ENCODE measurements at regions not wholly inside any gene's neighbourhood (a gene's known extent, or its start where the extent isn't known, plus 50 kb on each side); places are given as distances from the start of the nearest gene placed in this dataset.

GRCh38 chr3:176795891-176796290 lies 401.4 kb downstream of the TBL1XR1 start:
- Mint-ChIP-seq H3K4me3 (no peak overlapping the region), H3K36me3 (ENCODE audit: insufficient read depth in 2 of 2) (peaks cover 0 to 1% of the 10 kb centered on the region in 2 donors), H3K27ac (no peak overlapping the region), H3K9me3 (no peaks in the 10 kb centered on the region), H3K4me1 (ENCODE audit: low read depth) (no peaks in the 10 kb centered on the region), H3K27me3 (ENCODE audit: low read depth) (peaks cover 17% of the 10 kb centered on the region)
- ATAC-seq (replicated peaks in 1 of 2) (no peak), DNase-seq (no peak)

- Mint-ChIP-seq H3K9me3 (no peaks in the 10 kb centered on the region), H3K36me3 (ENCODE audit: insufficient read depth in 2 of 2) (no peaks in the 10 kb centered on the region), H3K4me1 (ENCODE audit: low read depth) (no peaks in the 10 kb centered on the region), H3K27me3 (ENCODE audit: low read depth) (peaks cover 7% of the 10 kb centered on the region), H3K4me3 (no peak overlapping the region), H3K27ac (no peak overlapping the region)
- no peak for ATAC-seq (replicated peaks in 1 of 2)
- no peak for DNase-seq
Measured at GRCh38 chr3:176794406-176794805, 402.9 kb downstream of the TBL1XR1 start.

DNA sequence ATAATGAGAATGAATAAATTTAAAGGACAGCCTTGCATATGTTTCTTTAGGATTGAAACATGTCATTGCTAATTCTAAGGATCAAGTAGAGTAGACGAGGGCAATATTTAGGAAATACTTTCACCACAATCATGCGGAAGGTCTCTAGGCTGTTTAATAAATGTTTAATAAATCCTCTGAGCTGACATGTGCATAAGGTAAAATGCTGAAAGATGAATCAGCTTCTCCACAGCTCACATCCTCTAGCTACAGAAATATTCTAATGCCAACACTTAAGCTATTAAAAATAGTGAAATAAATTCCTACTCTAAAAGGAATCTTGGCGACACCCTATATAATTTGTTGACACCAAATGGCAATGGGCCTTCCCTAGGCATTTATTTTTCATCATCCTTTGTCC lies 407.3 kb downstream of the TBL1XR1 start:
- DNase-seq, result no peak

GRCh38 chr3:176789281-176789705 lies 408.0 kb downstream of the TBL1XR1 start:
- Mint-ChIP-seq H3K9me3 (no peaks in the 10 kb centered on the region), H3K4me3 (no peak overlapping the region), H3K36me3 (ENCODE audit: insufficient read depth in 2 of 2) (no peaks in the 10 kb centered on the region), H3K27ac (no peak overlapping the region), H3K4me1 (ENCODE audit: low read depth) (no peaks in the 10 kb centered on the region), H3K27me3 (ENCODE audit: low read depth) (no peaks in the 10 kb centered on the region)
- no peak for DNase-seq
- ATAC-seq (replicated peaks in 1 of 2), result no peak

More for the DNA sequence above, 407.3 kb downstream of the TBL1XR1 start:
- H3K4me3 Mint-ChIP-seq, result no peak overlapping the region
- H3K4me1 Mint-ChIP-seq (ENCODE audit: low read depth), result no peaks in the 10 kb centered on the region
- no peaks in the 10 kb centered on the region for H3K27me3 Mint-ChIP-seq (ENCODE audit: low read depth)
- H3K36me3 Mint-ChIP-seq (ENCODE audit: insufficient read depth in 2 of 2), result no peaks in the 10 kb centered on the region
- no peaks in the 10 kb centered on the region for H3K9me3 Mint-ChIP-seq
- H3K27ac Mint-ChIP-seq, result no peak overlapping the region
- ATAC-seq (replicated peaks in 1 of 2), result no peak

GRCh38 chr3:176787506-176787905 lies 409.8 kb downstream of the TBL1XR1 start:
- Mint-ChIP-seq H3K9me3 (no peaks in the 10 kb centered on the region), H3K27ac (no peak overlapping the region), H3K27me3 (ENCODE audit: low read depth) (no peaks in the 10 kb centered on the region), H3K36me3 (ENCODE audit: insufficient read depth in 2 of 2) (no peaks in the 10 kb centered on the region), H3K4me1 (ENCODE audit: low read depth) (no peaks in the 10 kb centered on the region), H3K4me3 (no peak overlapping the region)
- no peak for ATAC-seq (replicated peaks in 1 of 2)
- no peak for DNase-seq

- no peaks in the 10 kb centered on the region for H3K9me3 Mint-ChIP-seq
- no peaks in the 10 kb centered on the region for H3K27me3 Mint-ChIP-seq (ENCODE audit: low read depth)
- H3K36me3 Mint-ChIP-seq (ENCODE audit: insufficient read depth in 2 of 2), result no peaks in the 10 kb centered on the region
Measured at GRCh38 chr3:176785171-176785570, 412.1 kb downstream of the TBL1XR1 start.

DNA sequence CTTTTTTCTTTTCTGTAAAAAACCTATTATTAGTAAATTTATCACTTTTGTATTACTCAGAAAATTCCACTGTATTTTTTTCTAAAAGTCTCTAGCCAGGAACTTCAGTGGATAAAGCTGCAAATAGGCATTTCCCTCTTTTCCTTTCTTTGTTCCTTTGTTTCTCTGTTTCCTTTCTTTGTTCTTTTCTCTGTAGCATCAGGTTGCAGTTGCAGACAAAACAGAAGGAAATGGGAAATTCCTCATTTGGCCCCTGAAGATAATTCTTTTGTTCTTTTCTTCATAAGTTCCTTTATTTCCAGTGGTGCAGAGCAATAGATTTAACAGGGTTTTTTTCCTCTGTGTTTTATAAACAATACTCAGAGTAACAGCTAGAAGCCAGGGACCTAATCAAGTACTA lies 416.5 kb downstream of the TBL1XR1 start:
- Mint-ChIP-seq H3K27me3 (ENCODE audit: low read depth) (no peaks in the 10 kb centered on the region), H3K36me3 (ENCODE audit: insufficient read depth in 2 of 2) (no peaks in the 10 kb centered on the region), H3K27ac (no peak overlapping the region), H3K4me3 (no peak overlapping the region), H3K4me1 (ENCODE audit: low read depth) (no peaks in the 10 kb centered on the region), H3K9me3 (no peaks in the 10 kb centered on the region)
- ATAC-seq (replicated peaks in 1 of 2) (no peak), DNase-seq (no peak)

More at GRCh38 chr3:176785171-176785570, 412.1 kb downstream of the TBL1XR1 start:
- H3K4me1 Mint-ChIP-seq (ENCODE audit: low read depth), result no peaks in the 10 kb centered on the region
- no peak overlapping the region for H3K27ac Mint-ChIP-seq
- no peak for DNase-seq
- no peak overlapping the region for H3K4me3 Mint-ChIP-seq
- no peak for ATAC-seq (replicated peaks in 1 of 2)

GRCh38 chr3:176776622-176777175 lies 420.6 kb downstream of the TBL1XR1 start:
- DNase-seq, result no peak
- no peak overlapping the region for H3K27ac Mint-ChIP-seq
- H3K9me3 Mint-ChIP-seq, result peaks cover 5 to 6% of the 10 kb centered on the region in 2 donors
- H3K27me3 Mint-ChIP-seq (ENCODE audit: low read depth), result no peaks in the 10 kb centered on the region
- H3K36me3 Mint-ChIP-seq (ENCODE audit: insufficient read depth in 2 of 2), result peaks cover 0 to 5% of the 10 kb centered on the region in 2 donors
- no peak for ATAC-seq (replicated peaks in 1 of 2)
- no peaks in the 10 kb centered on the region for H3K4me1 Mint-ChIP-seq (ENCODE audit: low read depth)
- no peak overlapping the region for H3K4me3 Mint-ChIP-seq

DNA sequence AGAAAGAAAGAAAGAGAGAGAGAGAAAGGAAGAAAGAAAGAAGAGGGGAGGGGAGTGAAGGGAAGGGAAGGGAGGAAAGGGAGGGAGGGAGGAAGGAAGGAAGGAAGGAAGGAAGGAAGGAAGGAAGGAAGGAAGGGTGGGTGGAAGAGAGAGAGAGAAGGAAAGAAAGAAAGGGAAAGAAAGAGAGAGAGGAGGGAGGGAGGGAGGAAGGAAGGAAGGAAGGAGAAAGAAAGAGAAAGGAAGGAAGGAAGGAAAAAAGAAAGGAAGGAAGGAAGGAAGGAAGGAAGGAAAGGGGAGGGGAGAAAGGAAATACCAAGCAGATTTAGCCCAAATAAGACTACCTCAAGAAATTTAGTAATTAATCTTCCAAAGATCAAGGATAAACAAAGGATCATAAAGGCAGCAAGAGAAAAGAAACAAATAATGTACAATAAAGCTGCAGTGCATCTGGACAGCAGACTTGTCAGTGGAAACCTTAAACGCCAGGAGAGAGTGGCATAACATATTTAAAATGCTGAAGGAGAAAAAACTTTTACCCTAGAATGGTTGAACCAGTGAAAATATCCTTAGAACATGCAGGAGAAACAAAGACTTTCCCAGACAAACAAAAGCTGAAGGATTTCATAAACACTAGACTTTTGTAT lies 427.6 kb downstream of the TBL1XR1 start:
- Mint-ChIP-seq H3K4me3 (no peak overlapping the region), H3K4me1 (ENCODE audit: low read depth) (no peaks in the 10 kb centered on the region), H3K27ac (no peak overlapping the region), H3K36me3 (ENCODE audit: insufficient read depth in 2 of 2) (peaks cover 3 to 4% of the 10 kb centered on the region in 2 donors), H3K9me3 (peaks cover 12 to 14% of the 10 kb centered on the region in 2 donors), H3K27me3 (ENCODE audit: low read depth) (no peaks in the 10 kb centered on the region)
- DNase-seq, result no peak
- no peak for ATAC-seq (replicated peaks in 1 of 2)

- H3K4me1 Mint-ChIP-seq (ENCODE audit: low read depth), result no peaks in the 10 kb centered on the region
- no peak overlapping the region for H3K4me3 Mint-ChIP-seq
- H3K36me3 Mint-ChIP-seq (ENCODE audit: insufficient read depth in 2 of 2), result peaks cover 0 to 3% of the 10 kb centered on the region in 2 donors
- no peaks in the 10 kb centered on the region for H3K27me3 Mint-ChIP-seq (ENCODE audit: low read depth)
- H3K9me3 Mint-ChIP-seq, result peaks cover 5 to 11% of the 10 kb centered on the region in 2 donors
- no peak overlapping the region for H3K27ac Mint-ChIP-seq
- no peak for DNase-seq
- ATAC-seq (replicated peaks in 1 of 2), result no peak
Measured at GRCh38 chr3:176767385-176767784, 429.9 kb downstream of the TBL1XR1 start.

- Mint-ChIP-seq H3K9me3 (peaks cover 5 to 11% of the 10 kb centered on the region in 2 donors), H3K4me3 (no peak overlapping the region), H3K4me1 (ENCODE audit: low read depth) (no peaks in the 10 kb centered on the region), H3K27ac (no peak overlapping the region), H3K36me3 (ENCODE audit: insufficient read depth in 2 of 2) (peaks cover 0 to 3% of the 10 kb centered on the region in 2 donors), H3K27me3 (ENCODE audit: low read depth) (no peaks in the 10 kb centered on the region)
- ATAC-seq (replicated peaks in 1 of 2) (no peak), DNase-seq (no peak)
Measured at GRCh38 chr3:176766862-176767261, 430.4 kb downstream of the TBL1XR1 start.

DNA sequence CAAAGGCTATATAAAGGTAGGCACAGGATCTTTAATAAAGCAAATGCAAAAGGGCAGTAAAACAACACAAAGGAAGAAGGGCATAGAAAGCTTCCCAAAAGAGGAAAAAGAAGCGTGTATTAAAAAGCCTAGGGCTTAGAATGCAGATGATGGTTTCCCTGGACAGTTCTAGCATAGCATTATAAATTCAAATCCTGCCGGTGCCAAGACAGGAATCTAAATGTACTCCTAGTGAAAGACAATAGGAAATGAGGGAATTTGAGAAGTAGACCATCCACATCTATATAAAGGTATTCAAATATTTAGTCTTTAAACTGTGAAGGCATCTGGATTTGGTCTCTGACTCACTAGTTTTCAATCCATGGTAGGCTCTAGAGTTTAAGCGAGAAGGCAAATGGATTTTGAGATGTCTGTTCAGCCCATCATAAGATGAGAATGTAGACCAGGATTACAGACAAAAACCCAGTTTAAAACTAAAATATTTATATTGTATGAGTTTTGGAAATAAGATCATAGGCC lies 431.8 kb downstream of the TBL1XR1 start:
- Mint-ChIP-seq H3K4me1 (ENCODE audit: low read depth) (no peaks in the 10 kb centered on the region), H3K9me3 (peaks cover 5 to 11% of the 10 kb centered on the region in 2 donors), H3K27me3 (ENCODE audit: low read depth) (no peaks in the 10 kb centered on the region), H3K4me3 (no peak overlapping the region), H3K36me3 (ENCODE audit: insufficient read depth in 2 of 2) (peaks cover 0 to 3% of the 10 kb centered on the region in 2 donors), H3K27ac (no peak overlapping the region)
- no peak for ATAC-seq (replicated peaks in 1 of 2)
- DNase-seq, result no peak

DNA sequence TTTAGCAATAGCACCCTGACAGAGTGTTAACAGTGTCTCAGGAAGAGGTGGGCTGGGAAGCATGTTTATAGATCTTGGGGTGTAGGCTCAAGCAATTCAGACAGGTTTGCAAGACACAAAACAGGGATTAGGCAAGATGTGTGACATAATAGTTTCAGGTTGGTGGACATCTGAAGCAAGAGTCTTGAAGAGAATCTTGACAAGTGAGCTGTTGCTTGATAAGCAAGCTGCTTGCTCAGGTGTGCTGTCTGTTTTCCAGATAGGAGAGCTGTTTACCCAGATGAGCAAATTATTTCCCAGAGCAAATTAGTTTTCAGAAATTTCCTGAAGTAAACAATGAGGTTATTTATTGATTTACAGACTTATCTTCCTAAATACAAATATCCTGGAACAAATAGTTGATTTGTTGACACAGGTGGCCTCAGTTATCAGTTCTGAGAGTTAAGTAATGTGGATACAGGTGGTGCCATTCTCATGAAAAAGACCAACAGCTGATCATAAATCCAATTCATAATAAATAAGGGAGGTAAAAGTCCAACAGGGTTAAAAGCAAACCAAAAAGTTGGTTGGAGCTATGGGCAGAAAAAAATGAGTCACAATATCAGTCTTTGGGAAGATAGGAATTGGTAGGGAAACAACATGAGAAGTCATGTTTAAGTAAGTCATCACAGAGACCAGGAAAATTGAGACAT lies 437.3 kb downstream of the TBL1XR1 start:
- H3K27me3 Mint-ChIP-seq (ENCODE audit: low read depth), result no peaks in the 10 kb centered on the region
- H3K4me1 Mint-ChIP-seq (ENCODE audit: low read depth), result no peaks in the 10 kb centered on the region
- H3K4me3 Mint-ChIP-seq, result no peak overlapping the region
- H3K27ac Mint-ChIP-seq, result no peak overlapping the region
- DNase-seq, result no peak
- H3K36me3 Mint-ChIP-seq (ENCODE audit: insufficient read depth in 2 of 2), result no peaks in the 10 kb centered on the region
- ATAC-seq (replicated peaks in 1 of 2), result no peak
- peaks cover 0 to 1% of the 10 kb centered on the region in 2 donors for H3K9me3 Mint-ChIP-seq
